Uterus (tissue), 2 donors: ENCODE measurements at regions not wholly inside any gene's neighbourhood (a gene's known extent, or its start where the extent isn't known, plus 50 kb on each side); places are given as distances from the start of the nearest gene placed in this dataset.

ENCODE experiments used
- CTCF ChIP-seq, 4 experiments: fragments of 200-600 bp in 2 of 4; fragments of 450-650 bp in 2 of 4; sonication (generic) in 2 of 4; IDR thresholded peaks; one replicate each; pipeline ENCODE4 v1.5.1; 2016 to 2019; ENCODE audit warnings: antibody characterized with exemption in 4 of 4, mild to moderate bottlenecking in 2 of 4, moderate library complexity in 1 of 4
- POLR2A ChIP-seq, 2 donors: fragments of 450-650 bp; IDR thresholded peaks; one replicate each; pipeline ENCODE4 v1.6.1; 2016; ENCODE audit warnings: antibody characterized with exemption in 2 of 2, mild to moderate bottlenecking in 1 of 2, moderate library complexity in 1 of 2

- TF ChIP-seq CTCF (IDR thresholded peaks at IDR 0.05) (no peak), POLR2A (IDR thresholded peaks at IDR 0.05) (no peak)
These were observed 288.7 kb downstream of the RPAP3 start for GRCh38 chr12:47417121-47417520.
